HG03469 (cell line): ENCODE measurements at regions not wholly inside any gene's neighbourhood (a gene's known extent, or its start where the extent isn't known, plus 50 kb on each side); places are given as distances from the start of the nearest gene placed in this dataset.

ENCODE experiments used
- ATAC-seq: cut with Tn5 transposase; IDR thresholded peaks from one replicate; pipeline ENCODE4 v1.9.1; 2021; ENCODE audit warnings: mild to moderate bottlenecking, moderate library complexity, moderate number of reproducible peaks; ENCODE audit not compliant: unreplicated experiment

- ATAC-seq = no peak
Observed at GRCh38 chr1:38243106-38243505, 196.5 kb upstream of the POU3F1 start.

- no peak for ATAC-seq
Observed at GRCh38 chr1:38242506-38242905, 195.9 kb upstream of the POU3F1 start.

- no peak for ATAC-seq
Observed at GRCh38 chr1:38241594-38242334, 195.2 kb upstream of the POU3F1 start.

- ATAC-seq = no peak
Observed at GRCh38 chr1:38240618-38241017, 194.0 kb upstream of the POU3F1 start.

- no peak for ATAC-seq
Observed at GRCh38 chr1:38239258-38239835, 192.8 kb upstream of the POU3F1 start.

- ATAC-seq = no peak
Observed at GRCh38 chr1:38238294-38238693, 191.7 kb upstream of the POU3F1 start.

GRCh38 chr1:38235705-38236104 lies 189.1 kb upstream of the POU3F1 start:
- no peak for ATAC-seq

- ATAC-seq = no peak
Observed at GRCh38 chr1:38231941-38232340, 185.3 kb upstream of the POU3F1 start.

- ATAC-seq = no peak
Observed at GRCh38 chr1:38228718-38229117, 182.1 kb upstream of the POU3F1 start.

- ATAC-seq = no peak
Observed at GRCh38 chr1:38225745-38226144, 179.2 kb upstream of the POU3F1 start.

- ATAC-seq = no peak
Observed at GRCh38 chr1:38223391-38223790, 176.8 kb upstream of the POU3F1 start.

GRCh38 chr1:38222891-38223290 lies 176.3 kb upstream of the POU3F1 start:
- ATAC-seq = no peak

GRCh38 chr1:38221006-38221649 lies 174.5 kb upstream of the POU3F1 start:
- ATAC-seq = no peak

- no peak for ATAC-seq
Observed at GRCh38 chr1:38217316-38217715, 170.7 kb upstream of the POU3F1 start.

- ATAC-seq = no peak
Observed at GRCh38 chr1:38213646-38214434, 167.2 kb upstream of the POU3F1 start.

GRCh38 chr1:38210895-38211177 lies 164.2 kb upstream of the POU3F1 start:
- no peak for ATAC-seq

- no peak for ATAC-seq
Observed at GRCh38 chr1:38210021-38210894, 163.7 kb upstream of the POU3F1 start.

- no peak for ATAC-seq
Observed at GRCh38 chr1:38208716-38209632, 162.4 kb upstream of the POU3F1 start.

- no peak for ATAC-seq
Observed at GRCh38 chr1:38207906-38208305, 161.3 kb upstream of the POU3F1 start.

- no peak for ATAC-seq
Observed at GRCh38 chr1:38207275-38207674, 160.7 kb upstream of the POU3F1 start.
